ENCODE measurements at regions not wholly inside any gene's neighbourhood (a gene's known extent, or its start where the extent isn't known, plus 50 kb on each side); places are given as distances from the start of the nearest gene placed in this dataset.

GRCh38 chr14:58846682-58847465, 209.1 kb downstream of the DACT1 start:
- no peaks in the 10 kb centered on the region for H3K36me3 ChIP-seq (replicated peaks in 1 of 2)

GRCh38 chr14:58848365-58848764, 210.6 kb downstream of the DACT1 start:
- 97 to 98% (median 97%) methylated on average over 8 of the region's 8 CpGs for WGBS, 4 donors
- H3K27ac ChIP-seq, result no peak overlapping the region
- DNase-seq, result no peak
- no peaks in the 10 kb centered on the region for H3K9me3 ChIP-seq (replicated peaks in 1 of 3)
- H3K36me3 ChIP-seq (replicated peaks in 1 of 2), result no peaks in the 10 kb centered on the region
- H3K27me3 ChIP-seq, result no peaks in the 10 kb centered on the region
- no peak for TF ChIP-seq CTCF (IDR thresholded peaks at IDR 0.05)
- no peak for TF ChIP-seq POLR2A (IDR thresholded peaks at IDR 0.05)
- intact Hi-C loops (cut with DNase I), result no loop called here
- H3K4me3 ChIP-seq, result no peak overlapping the region
- no peaks in the 10 kb centered on the region for H3K4me1 ChIP-seq (replicated peaks in 1 of 2)

More at GRCh38 chr14:58846682-58847465, 209.1 kb downstream of the DACT1 start:
- Histone ChIP-seq H3K27ac (no peak overlapping the region), H3K27me3 (no peaks in the 10 kb centered on the region), H3K9me3 (replicated peaks in 1 of 3) (no peaks in the 10 kb centered on the region), H3K4me3 (no peak overlapping the region), H3K4me1 (replicated peaks in 1 of 2) (no peaks in the 10 kb centered on the region)
- TF ChIP-seq CTCF (IDR thresholded peaks at IDR 0.05) (no peak), POLR2A (IDR thresholded peaks at IDR 0.05) (no peak)
- 66 to 86% (median 78%) methylated on average over 5 of the region's 5 CpGs for WGBS, 4 donors
- no peak for DNase-seq
- intact Hi-C loops (cut with DNase I), result no loop called here

GRCh38 chr14:58849601-58850000, 211.8 kb downstream of the DACT1 start:
- intact Hi-C loops (cut with DNase I), result no loop called here
- WGBS, 4 donors, result 70 to 98% (median 90%) methylated on average over 4 of the region's 4 CpGs
- Histone ChIP-seq H3K36me3 (replicated peaks in 1 of 2) (no peaks in the 10 kb centered on the region), H3K9me3 (replicated peaks in 1 of 3) (no peaks in the 10 kb centered on the region), H3K4me1 (replicated peaks in 1 of 2) (no peaks in the 10 kb centered on the region), H3K27me3 (no peaks in the 10 kb centered on the region), H3K4me3 (no peak overlapping the region), H3K27ac (no peak overlapping the region)
- TF ChIP-seq POLR2A (IDR thresholded peaks at IDR 0.05), result no peak
- TF ChIP-seq CTCF (IDR thresholded peaks at IDR 0.05), result no peak
- DNase-seq, result no peak

GRCh38 chr14:58850011-58850410, 212.2 kb downstream of the DACT1 start:
- intact Hi-C loops (cut with DNase I), result no loop called here
- TF ChIP-seq POLR2A (IDR thresholded peaks at IDR 0.05) (no peak), CTCF (IDR thresholded peaks at IDR 0.05) (no peak)
- DNase-seq, result no peak
- Histone ChIP-seq H3K27me3 (no peaks in the 10 kb centered on the region), H3K4me3 (no peak overlapping the region), H3K4me1 (replicated peaks in 1 of 2) (no peaks in the 10 kb centered on the region), H3K9me3 (replicated peaks in 1 of 3) (no peaks in the 10 kb centered on the region), H3K27ac (no peak overlapping the region), H3K36me3 (replicated peaks in 1 of 2) (no peaks in the 10 kb centered on the region)
- 72 to 90% (median 79%) methylated on average over 1 of the region's 1 CpG for WGBS, 4 donors

Measured in adrenal gland (tissue), 9 donors.